SK-N-SH (cell line): ENCODE measurements at regions not wholly inside any gene's neighbourhood (a gene's known extent, or its start where the extent isn't known, plus 50 kb on each side); places are given as distances from the start of the nearest gene placed in this dataset.

Source experiments
- CTCF ChIA-PET: fragments of 300-600, 350-600 bp; formaldehyde crosslinking; extraction: SDS; loops from one replicate; lab custom pipeline; 2021; lab: Yijun Ruan, JAX
- POLR2A ChIA-PET: fragments of 350-600 bp; sonication (Branson Sonifier 250); formaldehyde crosslinking; extraction: SDS; loops from one replicate; lab custom pipeline; 2020; ENCODE audit warnings: antibody characterized with exemption, inconsistent platforms; lab: Yijun Ruan, JAX
- DNase-seq: peaks from one replicate; pipeline ENCODE4 v3.0.0; 2012
- H2AFZ ChIP-seq: fragments of 200-600 bp; sonication (generic); 2 replicates; pipeline ENCODE4 v1.8.1; 2016; ENCODE audit warnings: antibody characterized with exemption, mild to moderate bottlenecking, low read depth
- H3F3A ChIP-seq: fragments of 200-600 bp; sonication (generic); replicated peaks from 2 replicates; pipeline ENCODE3; 2016; ENCODE audit warnings: antibody characterized with exemption, mild to moderate bottlenecking; ENCODE audit not compliant: insufficient read depth
- H3K27ac ChIP-seq, 2 experiments: fragments of 200-500 bp in 1 of 2; fragments of 200-600 bp in 1 of 2; sonication (Bioruptor generic) in 1 of 2; sonication (generic), shearing (Covaris generic) in 1 of 2; 2 replicates each; pipeline versions ENCODE4 v1.5.1 to v1.6.1; 2014 to 2016; ENCODE audit warnings: low read depth in 2 of 2, inconsistent platforms in 1 of 2, low read length in 1 of 2, mild to moderate bottlenecking in 1 of 2, mixed read lengths in 1 of 2
- H3K27me3 ChIP-seq: fragments of 200-600 bp; sonication (generic), shearing (Covaris generic); 2 replicates; pipeline ENCODE4 v1.6.1; 2016; ENCODE audit warnings: mixed run types; ENCODE audit not compliant: insufficient read depth
- H3K36me3 ChIP-seq, 2 experiments: fragments of 200-500 bp in 1 of 2; fragments of 200-600 bp in 1 of 2; sonication (Bioruptor generic) in 1 of 2; sonication (generic) in 1 of 2; replicated peaks in 1 of 2; 2 replicates each; pipeline versions ENCODE3 to v1.5.1; 2014 to 2016; ENCODE audit warnings: low read length in 1 of 2, mild to moderate bottlenecking in 1 of 2; ENCODE audit not compliant: insufficient read depth in 2 of 2, control insufficient read depth in 1 of 2
- H3K4me1 ChIP-seq, 2 experiments: fragments of 200-500 bp in 1 of 2; fragments of 200-600 bp in 1 of 2; sonication (Bioruptor generic) in 1 of 2; sonication (generic), shearing (Covaris generic) in 1 of 2; 2 replicates each; pipeline versions ENCODE4 v1.5.1 to v1.6.1; 2014 to 2016; ENCODE audit warnings: low read depth in 1 of 2, low read length in 1 of 2, mixed run types in 1 of 2; ENCODE audit not compliant: insufficient read depth in 2 of 2, control insufficient read depth in 1 of 2
- H3K4me2 ChIP-seq: fragments of 200-600 bp; sonication (generic), shearing (Covaris generic); 2 replicates; pipeline ENCODE4 v1.6.1; 2017; ENCODE audit warnings: mixed run types
- H3K4me3 ChIP-seq, 2 experiments: fragments of 200-500 bp in 1 of 2; fragments of 200-600 bp in 1 of 2; sonication (Bioruptor generic) in 1 of 2; sonication (generic), shearing (Covaris generic) in 1 of 2; 2 replicates each; pipeline versions ENCODE4 v1.5.1 to v1.8.1; 2014 to 2016; ENCODE audit warnings: low read depth in 2 of 2, inconsistent platforms in 1 of 2, low read length in 1 of 2, mild to moderate bottlenecking in 1 of 2, mixed read lengths in 1 of 2, moderate library complexity in 1 of 2
- H3K79me2 ChIP-seq: fragments of 200-600 bp; sonication (generic); 2 replicates; pipeline ENCODE4 v1.8.1; 2017; ENCODE audit warnings: mild to moderate bottlenecking; ENCODE audit not compliant: insufficient read depth
- H3K9ac ChIP-seq: fragments of 200-600 bp; sonication (generic); 2 replicates; pipeline ENCODE4 v1.6.1; 2017; ENCODE audit warnings: mixed run types
- H3K9me2 ChIP-seq: fragments of 200-600 bp; sonication (generic); 2 replicates; pipeline ENCODE4 v1.6.1; 2017; ENCODE audit warnings: mixed run types
- H3K9me3 ChIP-seq: fragments of 200-600 bp; sonication (generic); 2 replicates; pipeline ENCODE4 v1.6.1; 2017; ENCODE audit warnings: mixed run types, mild to moderate bottlenecking, moderate library complexity
- H4K20me1 ChIP-seq: fragments of 200-600 bp; sonication (generic); 2 replicates; pipeline ENCODE4 v1.6.1; 2017; ENCODE audit warnings: mild to moderate bottlenecking, mixed run types; ENCODE audit not compliant: insufficient read depth
- FOXM1 ChIP-seq: IDR thresholded peaks from 2 replicates; pipeline ENCODE4 v1.4.0; 2012; ENCODE audit warnings: low read depth, mild to moderate bottlenecking
- GABPA ChIP-seq: IDR thresholded peaks from 2 replicates; pipeline ENCODE4 v1.4.0; 2012; ENCODE audit warnings: low read depth, mild to moderate bottlenecking
- PBX3 ChIP-seq: IDR thresholded peaks from 2 replicates; pipeline ENCODE4; 2012
- RAD21 ChIP-seq: IDR thresholded peaks from 2 replicates; pipeline ENCODE4 v1.6.1; 2012; ENCODE audit warnings: mild to moderate bottlenecking, low read length
- RCOR1 ChIP-seq: fragments of 150-350 bp; IDR thresholded peaks from 2 replicates; pipeline ENCODE4 v1.6.1; 2017; ENCODE audit warnings: antibody characterized with exemption, low read length
- REST ChIP-seq: IDR thresholded peaks from 2 replicates; pipeline ENCODE4 v1.6.1; 2012; ENCODE audit warnings: mild to moderate bottlenecking, low read depth, low read length, moderate library complexity
- RFX5 ChIP-seq: IDR thresholded peaks from 2 replicates; pipeline ENCODE4 v1.6.1; 2012; ENCODE audit warnings: mild to moderate bottlenecking, improper control_type of control experiment, low read length
- SIN3A ChIP-seq: IDR thresholded peaks from 2 replicates; pipeline ENCODE4 v1.6.1; 2012; ENCODE audit warnings: low read depth, mild to moderate bottlenecking, low read length, moderate library complexity, borderline replicate concordance
- TAF1 ChIP-seq: IDR thresholded peaks from 2 replicates; pipeline ENCODE4 v1.6.1; 2012; ENCODE audit warnings: low read depth, mild to moderate bottlenecking, low read length, moderate library complexity, borderline replicate concordance
- TCF12 ChIP-seq: IDR thresholded peaks from 2 replicates; pipeline ENCODE4 v1.4.0; 2012
- ZBTB33 ChIP-seq: IDR thresholded peaks from 2 replicates; pipeline ENCODE4 v1.4.0; 2012; ENCODE audit warnings: low read depth, borderline replicate concordance
- WGBS: methylation state at CpG from one replicate; pipeline ENCODE4 v1.1.6; 2017; ENCODE audit warnings: low lambda C conversion rate; 5-methylcytosine and 5-hydroxymethylcytosine counted together

- DNase-seq = no peak
- Histone ChIP-seq H3K4me1 (peaks cover 0 to 19% of the 10 kb centered on the region in 2 experiments; a peak in 1 of 4 replicates), H3K9me2 (no peaks in the 10 kb centered on the region), H2AFZ (no peak overlapping the region), H4K20me1 (no peaks in the 10 kb centered on the region), H3K27me3 (peaks cover 8% of the 10 kb centered on the region; the same call in 1 of the 2 replicates), H3F3A (no peaks in the 10 kb centered on the region), H3K79me2 (no peaks in the 10 kb centered on the region), H3K4me3 (no peak overlapping the region), H3K27ac (no peak overlapping the region), H3K4me2 (no peak overlapping the region), H3K9ac (no peak overlapping the region), H3K9me3 (no peaks in the 10 kb centered on the region)
- CTCF ChIA-PET = no interaction called here
- POLR2A ChIA-PET = no interaction called here
- WGBS = 25% methylated on average over 7 of the region's 7 CpGs
- TF ChIP-seq RAD21 (no peak), TAF1 (no peak), ZBTB33 (no peak), REST (peak; percentile 87), GABPA (no peak)
- TF ChIP-seq, all 33 proteins: peak for 1
- H3K36me3 ChIP-seq = no peaks in the 10 kb centered on the region
Observed at GRCh38 chr6:131381709-131382093, 191.3 kb upstream of the ARG1 start.

- 45% methylated on average over 10 of the region's 10 CpGs for WGBS
- Histone ChIP-seq H3K4me3 (no peak overlapping the region), H3K79me2 (no peaks in the 10 kb centered on the region), H3K27ac (no peak overlapping the region), H4K20me1 (no peaks in the 10 kb centered on the region), H3K9ac (no peak overlapping the region), H3K4me2 (no peak overlapping the region), H3K9me3 (no peaks in the 10 kb centered on the region), H2AFZ (no peak overlapping the region), H3K27me3 (no peaks in the 10 kb centered on the region; the same call in 1 of the 2 replicates), H3K36me3 (no peaks in the 10 kb centered on the region), H3K9me2 (no peaks in the 10 kb centered on the region), H3F3A (no peaks in the 10 kb centered on the region), H3K4me1 (peaks cover 0 to 22% of the 10 kb centered on the region in 2 experiments; a peak in 1 of 4 replicates)
- CTCF ChIA-PET = no interaction called here
- TF ChIP-seq PBX3 (no peak), TCF12 (no peak), SIN3A (no peak), FOXM1 (no peak), RFX5 (no peak), RCOR1 (no peak)
- DNase-seq = no peak
- POLR2A ChIA-PET = no interaction called here
Observed at GRCh38 chr6:131382631-131383030, 190.4 kb upstream of the ARG1 start.
